ENCODE measurements at regions not wholly inside any gene's neighbourhood (a gene's known extent, or its start where the extent isn't known, plus 50 kb on each side); places are given as distances from the start of the nearest gene placed in this dataset.
"Not testable (repeated sequence)": the region's sequence is repeated elsewhere in the genome, so short reads cannot be mapped to it uniquely, and the experiment has no call there.

DNA sequence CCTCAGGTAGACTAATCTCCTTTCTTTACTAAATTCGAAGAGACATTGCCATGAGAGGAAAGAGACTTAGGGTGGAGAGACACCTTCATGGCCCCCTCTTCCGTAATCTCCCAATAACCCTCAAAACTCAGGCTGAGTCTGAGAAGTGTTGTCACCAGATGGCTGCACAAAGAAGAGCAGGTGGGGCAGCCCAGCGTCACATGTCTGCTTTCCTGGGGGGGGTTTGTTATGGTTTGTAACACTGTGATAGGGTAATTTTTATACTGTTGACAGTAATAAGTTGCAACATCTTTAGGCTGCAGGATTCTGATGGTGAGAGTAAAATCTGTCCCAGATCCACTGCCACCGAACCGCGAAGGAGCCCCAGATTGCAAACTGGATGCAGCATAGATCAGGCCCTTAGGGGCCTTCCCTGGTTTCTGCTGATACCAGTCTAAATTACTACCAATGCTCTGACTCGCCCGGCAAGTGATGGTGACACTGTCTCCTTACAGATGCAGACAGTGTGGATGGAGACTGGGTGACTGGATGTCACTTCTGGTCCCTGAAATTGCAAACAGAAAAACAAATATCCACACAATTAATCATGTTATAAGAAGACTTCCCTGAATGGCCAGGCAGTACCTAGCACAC, 595.1 kb downstream of the RPIA start:
- TF ChIP-seq POLR2A, CTCF (IDR thresholded peaks at IDR 0.05): not testable (repeated sequence)
